NCI-H524 (cell line): ENCODE measurements at regions not wholly inside any gene's neighbourhood (a gene's known extent, or its start where the extent isn't known, plus 50 kb on each side); places are given as distances from the start of the nearest gene placed in this dataset.

Experiments
- DNase-seq, 2 experiments: peaks; one replicate each; lab custom pipeline; 2025; lab: John Stamatoyannopoulos, UW

- DNase-seq = no peak
These were observed 735.0 kb downstream of the BRD1 start for GRCh38 chr22:49092716-49093115.

- no peak for DNase-seq
These were observed 735.6 kb downstream of the BRD1 start for GRCh38 chr22:49091917-49092545.

GRCh38 chr22:49091451-49091850 lies 736.2 kb downstream of the BRD1 start:
- no peak for DNase-seq

GRCh38 chr22:49090853-49091135 lies 736.9 kb downstream of the BRD1 start:
- no peak for DNase-seq

GRCh38 chr22:49090061-49090852 lies 737.4 kb downstream of the BRD1 start:
- DNase-seq = no peak

- peak in 1 of 2 experiments; percentile 49 for DNase-seq
These were observed 738.6 kb downstream of the BRD1 start for GRCh38 chr22:49088801-49089791.

- DNase-seq = no peak
These were observed 739.7 kb downstream of the BRD1 start for GRCh38 chr22:49087716-49088601.

- peak in 1 of 2 experiments; percentile 15 for DNase-seq
These were observed 740.5 kb downstream of the BRD1 start for GRCh38 chr22:49087198-49087597.

- DNase-seq = no peak
These were observed 741.0 kb downstream of the BRD1 start for GRCh38 chr22:49086606-49087157.

GRCh38 chr22:49086181-49086580 lies 741.5 kb downstream of the BRD1 start:
- DNase-seq = no peak

- DNase-seq = no peak
These were observed 743.5 kb downstream of the BRD1 start for GRCh38 chr22:49084206-49084605.

- no peak for DNase-seq
These were observed 744.1 kb downstream of the BRD1 start for GRCh38 chr22:49083607-49084006.

- DNase-seq = no peak
These were observed 745.2 kb downstream of the BRD1 start for GRCh38 chr22:49082451-49082850.

GRCh38 chr22:49081926-49082325 lies 745.7 kb downstream of the BRD1 start:
- no peak for DNase-seq

GRCh38 chr22:49081261-49081666 lies 746.4 kb downstream of the BRD1 start:
- no peak for DNase-seq

- DNase-seq = no peak
These were observed 747.0 kb downstream of the BRD1 start for GRCh38 chr22:49080631-49081030.

- DNase-seq = peak; percentile 82 to 89
These were observed 747.8 kb downstream of the BRD1 start for GRCh38 chr22:49079743-49080500.

GRCh38 chr22:49079027-49079725 lies 748.5 kb downstream of the BRD1 start:
- DNase-seq = no peak

- no peak for DNase-seq
These were observed 749.5 kb downstream of the BRD1 start for GRCh38 chr22:49078076-49078710.
